ENCODE measurements at regions not wholly inside any gene's neighbourhood (a gene's known extent, or its start where the extent isn't known, plus 50 kb on each side); places are given as distances from the start of the nearest gene placed in this dataset.

- Histone ChIP-seq H3K27me3 (no peaks in the 10 kb centered on the region), H3K36me3 (no peaks in the 10 kb centered on the region), H3K4me3 (no peak overlapping the region), H3K4me1 (no peaks in the 10 kb centered on the region), H3K9me3 (no peaks in the 10 kb centered on the region), H3K27ac (no peak overlapping the region)
- TF ChIP-seq CTCF (IDR thresholded peaks at IDR 0.05) (no peak), POLR2AphosphoS5 (IDR thresholded peaks at IDR 0.05; ENCODE audit: insufficient read depth in 1 of 2, low read depth in 1 of 2) (no peak), POLR2A (IDR thresholded peaks at IDR 0.05) (no peak)
- DNase-seq (ENCODE audit: extremely low spot score in 2 of 2): no peak
- intact Hi-C loops (cut with DNase I): no loop called here
These were observed 518.0 kb downstream of the CD109 start for GRCh38 chr6:74213995-74214394.

GRCh38 chr6:74208239-74208638 lies 512.2 kb downstream of the CD109 start:
- no peaks in the 10 kb centered on the region for H3K27me3 ChIP-seq
- H3K9me3 ChIP-seq: no peaks in the 10 kb centered on the region
- H3K4me3 ChIP-seq: no peak overlapping the region
- H3K36me3 ChIP-seq: no peaks in the 10 kb centered on the region
- H3K4me1 ChIP-seq: no peaks in the 10 kb centered on the region
- H3K27ac ChIP-seq: no peak overlapping the region
- intact Hi-C loops (cut with DNase I): no loop called here
- no peak for DNase-seq (ENCODE audit: extremely low spot score in 2 of 2)
- TF ChIP-seq POLR2AphosphoS5 (IDR thresholded peaks at IDR 0.05; ENCODE audit: insufficient read depth in 1 of 2, low read depth in 1 of 2) (no peak), POLR2A (IDR thresholded peaks at IDR 0.05) (no peak), CTCF (IDR thresholded peaks at IDR 0.05) (no peak)

- Histone ChIP-seq H3K4me3 (no peak overlapping the region), H3K27ac (no peak overlapping the region), H3K9me3 (no peaks in the 10 kb centered on the region), H3K27me3 (no peaks in the 10 kb centered on the region), H3K36me3 (no peaks in the 10 kb centered on the region), H3K4me1 (no peaks in the 10 kb centered on the region)
- TF ChIP-seq POLR2A (IDR thresholded peaks at IDR 0.05) (no peak), POLR2AphosphoS5 (IDR thresholded peaks at IDR 0.05; ENCODE audit: insufficient read depth in 1 of 2, low read depth in 1 of 2) (no peak)
- intact Hi-C loops (cut with DNase I): no loop called here
- DNase-seq (ENCODE audit: extremely low spot score in 2 of 2): no peak
These were observed 503.4 kb downstream of the CD109 start for GRCh38 chr6:74199215-74199915.

GRCh38 chr6:74197310-74197709 lies 501.3 kb downstream of the CD109 start:
- no peaks in the 10 kb centered on the region for H3K9me3 ChIP-seq
- H3K4me3 ChIP-seq: no peak overlapping the region
- H3K36me3 ChIP-seq: no peaks in the 10 kb centered on the region
- TF ChIP-seq POLR2A (IDR thresholded peaks at IDR 0.05): no peak
- no peak for TF ChIP-seq POLR2AphosphoS5 (IDR thresholded peaks at IDR 0.05; ENCODE audit: insufficient read depth in 1 of 2, low read depth in 1 of 2)
- TF ChIP-seq CTCF (IDR thresholded peaks at IDR 0.05): no peak
- H3K4me1 ChIP-seq: no peaks in the 10 kb centered on the region
- no peaks in the 10 kb centered on the region for H3K27me3 ChIP-seq
- no peak for DNase-seq (ENCODE audit: extremely low spot score in 2 of 2)
- intact Hi-C loops (cut with DNase I): no loop called here
- no peak overlapping the region for H3K27ac ChIP-seq

- H3K27ac ChIP-seq: no peak overlapping the region
- H3K9me3 ChIP-seq: no peaks in the 10 kb centered on the region
- DNase-seq (ENCODE audit: extremely low spot score in 2 of 2): no peak
- TF ChIP-seq POLR2A (IDR thresholded peaks at IDR 0.05) (no peak), CTCF (IDR thresholded peaks at IDR 0.05) (no peak), POLR2AphosphoS5 (IDR thresholded peaks at IDR 0.05; ENCODE audit: insufficient read depth in 1 of 2, low read depth in 1 of 2) (no peak)
- no peaks in the 10 kb centered on the region for H3K36me3 ChIP-seq
- H3K27me3 ChIP-seq: no peaks in the 10 kb centered on the region
- H3K4me3 ChIP-seq: no peak overlapping the region
- intact Hi-C loops (cut with DNase I): no loop called here
- no peaks in the 10 kb centered on the region for H3K4me1 ChIP-seq
These were observed 491.8 kb downstream of the CD109 start for GRCh38 chr6:74187811-74188210.

All from vagina (tissue), 2 donors.